ENCODE measurements at regions not wholly inside any gene's neighbourhood (a gene's known extent, or its start where the extent isn't known, plus 50 kb on each side); places are given as distances from the start of the nearest gene placed in this dataset.

DNA sequence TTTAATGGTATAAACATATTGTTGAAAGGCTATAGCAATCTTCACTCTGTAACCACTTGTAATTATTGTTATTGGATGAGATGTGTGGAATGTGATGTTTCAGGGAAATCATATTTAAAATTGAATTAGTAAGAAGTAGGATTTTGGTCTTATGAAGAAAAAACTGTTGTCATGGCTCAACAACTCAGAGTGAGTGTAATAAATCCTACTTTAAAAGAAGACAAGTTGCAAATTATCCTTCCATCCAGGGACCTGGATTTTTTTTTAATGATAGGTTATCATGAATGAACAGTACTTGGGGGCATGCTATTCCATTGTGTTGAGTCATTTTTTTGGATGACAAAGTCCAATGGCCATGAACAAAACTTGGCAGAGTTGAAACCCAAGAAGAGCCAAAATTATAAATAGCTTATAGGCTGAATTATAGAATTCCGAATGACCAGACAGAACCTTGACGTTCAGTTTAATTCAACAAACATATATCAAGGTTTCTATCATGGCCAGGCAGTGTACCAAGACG lies 625.5 kb upstream of the ZNF717 start:
- no peak for DNase-seq (ENCODE audit: low read depth in 2 of 2)

DNA sequence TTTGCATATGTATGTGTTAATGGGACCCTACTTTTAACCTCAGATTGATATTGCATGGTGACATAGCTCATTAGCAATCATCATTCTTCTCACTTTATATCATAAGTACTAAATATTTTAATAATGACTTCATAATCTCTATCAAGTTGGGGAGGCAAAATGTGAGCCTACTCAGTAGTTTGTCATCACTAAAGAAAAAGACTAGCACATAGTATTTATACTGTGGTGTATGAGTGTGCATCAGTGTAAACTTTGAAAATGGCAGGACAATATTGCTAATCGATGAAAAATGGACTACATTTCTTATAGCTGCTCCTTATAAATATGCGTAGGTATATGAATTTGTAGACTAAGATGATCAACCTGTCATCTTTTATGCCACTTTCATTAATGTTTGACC lies 624.5 kb upstream of the ROBO2 start:
- DNase-seq (ENCODE audit: low read depth in 2 of 2), result no peak

DNA sequence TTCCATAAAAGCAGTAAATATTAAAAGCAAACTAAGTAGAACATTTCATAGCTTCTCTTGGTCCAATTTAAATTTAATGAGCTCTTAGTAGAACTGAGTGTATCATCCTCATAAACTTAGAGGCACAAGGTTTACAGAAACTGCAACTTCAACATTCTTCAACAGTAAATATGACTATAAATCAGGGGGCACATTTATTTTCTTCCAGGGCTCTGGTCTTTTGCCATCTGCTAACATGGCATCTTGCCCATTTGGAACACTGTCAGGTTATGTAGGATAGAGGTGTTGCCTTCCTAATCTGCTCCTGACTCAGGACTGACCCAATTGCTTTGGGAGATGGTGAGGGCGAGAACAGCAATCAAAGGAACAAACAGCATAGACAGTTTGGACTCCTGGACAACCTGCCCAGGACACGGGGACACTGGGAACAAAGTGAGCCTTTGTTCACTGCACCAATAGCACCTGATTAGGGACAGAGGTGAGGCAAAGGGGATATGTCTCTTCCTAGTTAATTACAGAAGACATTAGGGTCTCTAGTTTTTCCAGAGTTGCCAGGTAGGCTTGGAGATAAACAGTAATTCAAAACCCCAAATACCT lies 610.2 kb upstream of the ROBO2 start:
- DNase-seq (ENCODE audit: low read depth in 2 of 2), result no peak

GRCh38 chr3:76432396-76432795 lies 607.5 kb upstream of the ROBO2 start:
- no peak for DNase-seq (ENCODE audit: low read depth in 2 of 2)

- no peak for DNase-seq (ENCODE audit: low read depth in 2 of 2)
These were observed 603.0 kb upstream of the ROBO2 start for GRCh38 chr3:76436894-76437293.

- no peak for DNase-seq (ENCODE audit: low read depth in 2 of 2)
These were observed 600.9 kb upstream of the ROBO2 start for GRCh38 chr3:76438971-76439370.

GRCh38 chr3:76442374-76442915 lies 597.5 kb upstream of the ROBO2 start:
- no peak for DNase-seq (ENCODE audit: low read depth in 2 of 2)

DNA sequence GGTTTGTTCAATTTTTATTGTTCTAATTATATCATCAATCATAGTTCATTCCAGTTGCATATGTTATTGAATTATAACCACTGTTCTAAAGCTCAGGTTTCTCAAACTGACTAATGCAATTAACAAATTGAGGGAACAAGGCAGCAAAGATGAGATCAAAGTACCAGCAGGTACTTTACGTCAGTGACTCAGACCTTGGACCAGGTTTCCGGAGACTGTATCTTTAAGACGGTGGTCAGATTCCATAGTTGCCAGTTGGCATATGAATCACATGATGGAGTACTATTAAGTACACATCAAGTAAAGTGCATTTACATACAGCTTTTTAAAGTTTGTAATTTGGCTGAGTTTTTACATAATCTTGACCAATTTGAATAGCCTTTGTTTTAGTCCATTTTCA lies 583.6 kb upstream of the ROBO2 start:
- no peak for DNase-seq (ENCODE audit: low read depth in 2 of 2)

DNA sequence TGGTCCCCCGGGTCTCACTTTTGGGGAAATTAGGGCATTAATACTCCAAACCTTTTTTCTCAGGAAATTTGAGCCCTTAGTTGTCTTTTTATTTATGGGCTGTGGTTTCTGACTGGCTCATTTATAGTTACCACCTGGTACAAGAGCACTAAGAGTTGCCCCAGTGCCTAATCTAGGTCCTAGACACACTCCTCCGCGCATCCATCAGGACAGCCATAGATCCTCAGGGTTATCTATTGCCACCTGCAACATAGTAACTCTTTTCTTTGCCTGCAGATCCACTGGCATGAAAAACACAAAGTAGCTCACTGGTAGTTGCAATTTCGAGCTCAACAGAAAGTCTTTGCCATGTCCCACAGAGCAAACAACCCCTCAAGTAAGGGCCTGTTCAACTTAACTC lies 576.4 kb upstream of the ROBO2 start:
- DNase-seq (ENCODE audit: low read depth in 2 of 2), result no peak

DNA sequence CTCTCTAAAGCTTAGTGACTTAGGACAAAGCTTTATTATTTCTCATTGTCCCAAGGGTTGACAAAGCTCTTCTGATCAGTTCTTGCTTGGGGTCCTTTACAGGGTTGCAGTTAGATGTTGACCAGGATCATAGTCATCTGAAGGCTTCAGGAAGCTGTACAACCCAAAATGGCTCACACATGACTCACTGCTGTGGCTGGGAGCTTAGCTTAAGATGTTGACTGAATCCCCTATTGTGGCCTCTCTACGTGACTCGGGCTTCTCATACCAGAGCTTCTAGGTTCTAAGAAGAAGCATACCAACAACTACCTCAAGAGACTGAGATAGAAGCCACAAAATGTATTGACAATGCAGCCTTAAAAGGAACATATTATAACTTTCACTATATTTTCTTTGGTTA lies 569.6 kb upstream of the ROBO2 start:
- no peak for DNase-seq (ENCODE audit: low read depth in 2 of 2)

- no peak for DNase-seq (ENCODE audit: low read depth in 2 of 2)
These were observed 565.3 kb upstream of the ROBO2 start for GRCh38 chr3:76474632-76475031.

DNA sequence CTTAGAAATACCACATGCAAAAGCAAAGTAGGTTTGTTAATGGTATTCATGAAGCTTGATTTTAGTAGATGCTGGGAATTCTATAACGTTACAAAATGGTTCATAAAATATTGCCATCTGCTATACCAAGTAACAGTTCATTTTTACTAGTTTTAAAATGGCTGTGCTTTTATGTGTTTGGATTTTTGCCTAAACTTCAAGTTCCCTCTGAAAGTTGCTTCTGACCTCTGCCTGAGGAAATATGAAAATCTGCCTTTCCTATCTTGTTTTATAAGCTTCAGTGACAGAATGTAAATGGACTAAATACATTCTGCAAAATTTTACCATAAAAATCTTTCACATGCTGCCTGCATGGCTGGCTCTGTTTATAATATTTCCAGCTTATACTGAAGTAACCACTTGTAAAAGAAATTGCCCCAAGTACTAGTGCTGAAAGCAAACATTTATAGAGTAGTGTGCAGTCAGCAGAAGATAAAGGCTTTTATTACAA lies 560.7 kb upstream of the ROBO2 start:
- DNase-seq (ENCODE audit: low read depth in 2 of 2), result no peak

DNA sequence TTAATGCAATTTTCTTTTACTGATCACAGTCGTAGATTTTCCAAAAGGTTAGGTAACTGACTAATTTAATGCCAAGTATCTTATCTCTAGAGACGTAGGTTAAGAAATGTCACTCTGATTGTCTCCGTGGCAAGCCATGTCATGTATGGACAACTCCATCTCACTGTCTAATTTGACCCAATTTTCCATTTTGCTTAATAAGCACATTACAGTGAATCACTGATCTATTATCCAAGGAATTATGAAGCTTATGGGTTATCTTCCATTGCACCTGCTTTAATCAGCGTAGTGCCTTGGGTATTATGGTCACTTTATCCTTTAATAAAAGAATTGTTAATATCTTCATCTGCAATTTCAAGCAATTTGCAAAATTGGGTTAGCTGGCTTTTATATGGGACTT lies 557.4 kb upstream of the ROBO2 start:
- DNase-seq (ENCODE audit: low read depth in 2 of 2), result no peak

DNA sequence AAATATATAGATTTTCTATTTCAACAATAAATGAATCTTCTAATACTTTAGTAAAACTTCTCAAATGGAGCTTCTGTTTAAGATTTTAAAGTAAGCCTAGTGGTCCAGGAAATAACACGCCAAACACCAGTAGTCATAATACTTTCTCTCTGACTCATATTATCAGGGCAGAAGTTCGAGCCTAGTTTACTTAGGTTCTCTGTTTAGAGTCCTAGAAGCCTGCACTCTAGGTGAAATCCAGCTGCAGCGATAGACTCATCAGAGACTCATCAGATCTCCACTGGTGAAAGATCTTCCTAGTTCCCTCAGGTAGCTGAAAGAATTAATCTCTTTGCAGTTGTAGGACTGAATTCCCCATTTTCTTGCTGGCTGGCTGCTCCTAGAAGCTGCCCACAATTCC lies 552.5 kb upstream of the ROBO2 start:
- DNase-seq (ENCODE audit: low read depth in 2 of 2), result no peak

- DNase-seq (ENCODE audit: low read depth in 2 of 2), result no peak
These were observed 549.8 kb upstream of the ROBO2 start for GRCh38 chr3:76490064-76490463.

DNA sequence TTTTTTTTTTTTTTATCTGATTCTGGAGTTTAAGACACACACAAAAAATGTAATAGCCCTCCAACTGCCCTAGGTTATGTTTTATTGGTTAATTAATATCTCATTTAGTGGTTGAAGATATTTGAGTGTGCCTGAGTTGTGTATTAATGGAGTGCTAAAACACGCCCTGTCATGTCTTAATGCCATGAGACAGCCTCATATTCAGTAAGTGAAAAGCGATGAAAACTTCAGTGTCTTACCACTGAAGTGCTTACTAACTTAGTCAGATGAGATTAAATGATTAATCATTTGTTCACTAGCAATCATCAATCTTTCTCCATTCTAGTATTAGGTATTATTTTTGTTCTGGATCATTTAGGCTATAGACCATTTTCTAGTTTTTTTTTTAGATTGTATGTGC lies 544.7 kb upstream of the ROBO2 start:
- no peak for DNase-seq (ENCODE audit: low read depth in 2 of 2)

- no peak for DNase-seq (ENCODE audit: low read depth in 2 of 2)
These were observed 542.3 kb upstream of the ROBO2 start for GRCh38 chr3:76497636-76498035.

DNA sequence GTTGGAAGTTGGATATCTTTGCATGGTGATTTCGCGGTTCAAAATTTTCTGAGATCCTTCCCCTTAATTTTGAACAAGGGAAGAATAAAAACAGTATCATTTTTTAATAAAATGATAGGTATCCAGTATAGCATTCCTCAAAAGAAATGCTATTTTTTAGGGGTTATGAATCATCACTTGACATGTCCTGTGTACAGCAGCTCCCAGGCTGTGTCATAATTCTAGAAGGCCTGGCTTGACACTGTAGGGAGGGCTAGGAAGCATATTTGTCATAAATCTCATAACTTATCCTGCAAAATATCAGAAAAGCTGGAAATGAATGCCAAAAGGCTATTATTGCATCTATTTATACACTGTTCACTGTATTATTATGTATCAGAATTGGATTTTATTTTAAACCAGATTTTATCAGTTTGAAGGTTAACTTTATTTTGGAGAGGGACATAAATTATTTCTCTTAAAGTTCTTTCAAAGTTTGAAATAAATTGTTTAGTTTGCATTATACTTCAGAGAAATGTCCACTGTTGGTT lies 539.1 kb upstream of the ROBO2 start:
- DNase-seq (ENCODE audit: low read depth in 2 of 2), result no peak

GRCh38 chr3:76501315-76501714 lies 538.6 kb upstream of the ROBO2 start:
- DNase-seq (ENCODE audit: low read depth in 2 of 2), result no peak

- no peak for DNase-seq (ENCODE audit: low read depth in 2 of 2)
These were observed 537.8 kb upstream of the ROBO2 start for GRCh38 chr3:76502076-76502475.

DNA sequence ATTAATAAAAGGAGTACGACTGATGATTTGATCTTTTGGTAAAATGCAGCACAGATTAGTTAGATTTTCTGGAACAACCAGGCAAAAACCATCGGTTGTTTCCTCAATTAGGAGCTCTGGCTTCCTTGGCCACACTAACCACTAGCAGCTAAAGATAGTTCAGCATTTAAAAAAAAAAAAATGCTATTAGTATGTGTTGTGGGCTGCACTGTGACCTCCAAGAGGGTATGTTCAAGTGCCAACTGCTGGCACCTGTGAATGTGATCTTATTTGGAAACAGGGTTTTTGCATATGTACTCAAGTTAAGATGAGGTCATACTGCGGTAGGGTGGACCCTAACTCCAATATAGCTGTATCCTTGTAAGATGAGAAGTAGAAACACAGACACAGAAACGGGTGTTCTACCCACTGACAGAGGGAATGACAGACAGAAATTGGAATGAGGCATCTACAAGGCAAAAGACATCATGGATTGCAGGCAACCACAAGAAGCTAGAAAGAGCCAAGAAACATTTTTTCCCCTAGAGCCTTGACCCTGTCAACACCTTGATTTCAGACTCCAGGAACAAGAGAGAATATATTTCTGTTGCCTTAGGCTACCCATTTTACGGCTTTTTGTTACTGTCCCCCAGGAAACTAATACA lies 534.6 kb upstream of the ROBO2 start:
- no peak for DNase-seq (ENCODE audit: low read depth in 2 of 2)

- no peak for DNase-seq (ENCODE audit: low read depth in 2 of 2)
These were observed 530.6 kb upstream of the ROBO2 start for GRCh38 chr3:76509179-76509830.
